Loucy (cell line): ENCODE measurements at regions not wholly inside any gene's neighbourhood (a gene's known extent, or its start where the extent isn't known, plus 50 kb on each side); places are given as distances from the start of the nearest gene placed in this dataset.

Source experiments
- H2AFZ ChIP-seq: fragments of 200-600 bp; sonication (generic); 2 replicates; pipeline ENCODE4 v1.6.0; 2016; ENCODE audit warnings: antibody characterized with exemption, mild to moderate bottlenecking, low read length, moderate library complexity
- H3F3A ChIP-seq: fragments of 200-600 bp; 2 replicates; pipeline ENCODE4 v1.6.0; 2016; ENCODE audit warnings: antibody characterized with exemption, low read depth, mild to moderate bottlenecking
- H3K27me3 ChIP-seq: fragments of 200-600 bp; sonication (generic); 2 replicates; pipeline ENCODE4 v1.6.1; 2014; ENCODE audit warnings: low read length, mild to moderate bottlenecking; ENCODE audit not compliant: insufficient read depth, poor library complexity, severe bottlenecking
- H3K36me3 ChIP-seq: fragments of 200-600 bp; sonication (generic); 2 replicates; pipeline ENCODE4 v1.6.1; 2016; ENCODE audit warnings: low read length; ENCODE audit not compliant: insufficient read depth
- H3K4me1 ChIP-seq: fragments of 200-600 bp; sonication (generic); 2 replicates; pipeline ENCODE4 v1.5.1; 2014; ENCODE audit warnings: low read length, mild to moderate bottlenecking; ENCODE audit not compliant: insufficient read depth, poor library complexity, severe bottlenecking
- H3K4me2 ChIP-seq: fragments of 200-600 bp; sonication (generic); 2 replicates; pipeline ENCODE4 v1.6.0; 2014; ENCODE audit warnings: antibody characterized with exemption, low read length, low read depth, mild to moderate bottlenecking; ENCODE audit not compliant: poor library complexity, severe bottlenecking
- H3K4me3 ChIP-seq: fragments of 200-600 bp; sonication (generic); 2 replicates; pipeline ENCODE4 v1.5.1; 2014; ENCODE audit warnings: low read length, mild to moderate bottlenecking, mixed read lengths; ENCODE audit not compliant: poor library complexity, severe bottlenecking
- H3K79me2 ChIP-seq: fragments of 200-600 bp; sonication (generic); 2 replicates; pipeline ENCODE4 v1.6.1; 2014; ENCODE audit warnings: low read length; ENCODE audit not compliant: insufficient read depth
- H3K9ac ChIP-seq: fragments of 200-600 bp; sonication (generic); 2 replicates; pipeline ENCODE4 v1.6.0; 2014; ENCODE audit warnings: mild to moderate bottlenecking, low read depth, low read length, moderate library complexity; ENCODE audit not compliant: poor library complexity, severe bottlenecking
- H3K9me2 ChIP-seq: fragments of 200-600 bp; sonication (generic); replicated peaks from 2 replicates; pipeline ENCODE4 v1.6.1; 2016; ENCODE audit warnings: low read depth, low read length, mixed read lengths
- H3K9me3 ChIP-seq: fragments of 200-600 bp; sonication (generic); 2 replicates; pipeline ENCODE4 v1.6.1; 2014; ENCODE audit warnings: mild to moderate bottlenecking, antibody characterized with exemption, low read length, low read depth; ENCODE audit not compliant: insufficient read depth
- H4K20me1 ChIP-seq: fragments of 200-600 bp; sonication (generic); 2 replicates; pipeline ENCODE4 v1.6.0; 2014; ENCODE audit warnings: antibody characterized with exemption, low read length, mild to moderate bottlenecking; ENCODE audit not compliant: insufficient read depth, poor library complexity, severe bottlenecking
- EZH2phosphoT487 ChIP-seq: fragments of 200-600 bp; IDR thresholded peaks from 2 replicates; pipeline ENCODE4 v1.6.1; 2018; ENCODE audit warnings: antibody characterized with exemption, mild to moderate bottlenecking, moderate library complexity, borderline replicate concordance
- TF ChIP-seq, protein P1 (sequence below): fragments of 200-600 bp; sonication (generic); conservative IDR thresholded peaks from 2 replicates; pipeline ENCODE4 v1.5.1; 2014; ENCODE audit warnings: mild to moderate bottlenecking, antibody characterized with exemption, low read length

GRCh38 chr11:22084564-22084963 lies 108.3 kb upstream of the ANO5 start:
- H3F3A ChIP-seq, result no peaks in the 10 kb centered on the region
- H3K4me2 ChIP-seq, result no peak overlapping the region
- no peaks in the 10 kb centered on the region for H3K9me3 ChIP-seq
- no peaks in the 10 kb centered on the region for H4K20me1 ChIP-seq
- H3K4me3 ChIP-seq, result no peak overlapping the region
- H3K36me3 ChIP-seq, result no peaks in the 10 kb centered on the region
- H3K27me3 ChIP-seq, result no peaks in the 10 kb centered on the region
- no peak overlapping the region for H3K9ac ChIP-seq
- H2AFZ ChIP-seq, result no peak overlapping the region
- H3K9me2 ChIP-seq, result no peaks in the 10 kb centered on the region
- H3K79me2 ChIP-seq, result no peaks in the 10 kb centered on the region
- no peaks in the 10 kb centered on the region for H3K4me1 ChIP-seq
- TF ChIP-seq EZH2phosphoT487, result no peak
- TF ChIP-seq, protein P1, sequence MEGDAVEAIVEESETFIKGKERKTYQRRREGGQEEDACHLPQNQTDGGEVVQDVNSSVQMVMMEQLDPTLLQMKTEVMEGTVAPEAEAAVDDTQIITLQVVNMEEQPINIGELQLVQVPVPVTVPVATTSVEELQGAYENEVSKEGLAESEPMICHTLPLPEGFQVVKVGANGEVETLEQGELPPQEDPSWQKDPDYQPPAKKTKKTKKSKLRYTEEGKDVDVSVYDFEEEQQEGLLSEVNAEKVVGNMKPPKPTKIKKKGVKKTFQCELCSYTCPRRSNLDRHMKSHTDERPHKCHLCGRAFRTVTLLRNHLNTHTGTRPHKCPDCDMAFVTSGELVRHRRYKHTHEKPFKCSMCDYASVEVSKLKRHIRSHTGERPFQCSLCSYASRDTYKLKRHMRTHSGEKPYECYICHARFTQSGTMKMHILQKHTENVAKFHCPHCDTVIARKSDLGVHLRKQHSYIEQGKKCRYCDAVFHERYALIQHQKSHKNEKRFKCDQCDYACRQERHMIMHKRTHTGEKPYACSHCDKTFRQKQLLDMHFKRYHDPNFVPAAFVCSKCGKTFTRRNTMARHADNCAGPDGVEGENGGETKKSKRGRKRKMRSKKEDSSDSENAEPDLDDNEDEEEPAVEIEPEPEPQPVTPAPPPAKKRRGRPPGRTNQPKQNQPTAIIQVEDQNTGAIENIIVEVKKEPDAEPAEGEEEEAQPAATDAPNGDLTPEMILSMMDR, result no peak

- H3K9me2 ChIP-seq, result no peaks in the 10 kb centered on the region
- TF ChIP-seq EZH2phosphoT487, result no peak
- TF ChIP-seq, protein P1, result no peak
These were observed 103.3 kb upstream of the ANO5 start for GRCh38 chr11:22089609-22090008.

DNA sequence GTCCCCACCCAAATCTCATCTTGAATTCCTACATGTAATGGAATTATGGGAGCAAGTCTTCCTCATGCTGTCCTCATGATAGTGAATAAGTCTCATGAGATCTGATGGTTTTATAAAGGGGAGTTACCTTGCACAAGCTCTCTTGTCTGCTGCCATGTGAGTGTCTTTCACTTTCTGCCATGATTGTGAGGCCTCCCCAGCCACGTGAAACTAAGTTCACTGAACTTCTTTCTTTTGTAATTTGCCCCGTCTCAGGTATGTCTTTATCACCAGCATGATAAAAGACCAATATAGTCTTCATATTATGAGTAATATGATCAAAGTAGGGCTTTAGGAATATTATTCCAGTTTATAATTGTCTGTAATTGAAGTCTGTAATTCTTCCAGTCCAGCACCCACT lies 86.3 kb upstream of the ANO5 start:
- no peaks in the 10 kb centered on the region for H3K9me2 ChIP-seq
- H3K27me3 ChIP-seq, result no peaks in the 10 kb centered on the region
- no peak overlapping the region for H3K4me3 ChIP-seq
- H2AFZ ChIP-seq, result no peak overlapping the region
- no peaks in the 10 kb centered on the region for H3K36me3 ChIP-seq
- no peaks in the 10 kb centered on the region for H3K79me2 ChIP-seq
- H3K4me2 ChIP-seq, result no peak overlapping the region
- TF ChIP-seq EZH2phosphoT487, result no peak
- TF ChIP-seq, protein P1, result no peak
- no peaks in the 10 kb centered on the region for H3K4me1 ChIP-seq
- no peak overlapping the region for H3K9ac ChIP-seq
- no peaks in the 10 kb centered on the region for H3F3A ChIP-seq
- no peaks in the 10 kb centered on the region for H4K20me1 ChIP-seq
- no peaks in the 10 kb centered on the region for H3K9me3 ChIP-seq

More at GRCh38 chr11:22089609-22090008, 103.3 kb upstream of the ANO5 start:
- no peaks in the 10 kb centered on the region for H4K20me1 ChIP-seq
- no peaks in the 10 kb centered on the region for H3K36me3 ChIP-seq
- H3K27me3 ChIP-seq, result no peaks in the 10 kb centered on the region
- no peak overlapping the region for H2AFZ ChIP-seq
- no peaks in the 10 kb centered on the region for H3K4me1 ChIP-seq
- H3K9me3 ChIP-seq, result no peaks in the 10 kb centered on the region
- H3K4me2 ChIP-seq, result no peak overlapping the region
- H3F3A ChIP-seq, result no peaks in the 10 kb centered on the region
- H3K79me2 ChIP-seq, result no peaks in the 10 kb centered on the region
- no peak overlapping the region for H3K4me3 ChIP-seq
- no peak overlapping the region for H3K9ac ChIP-seq
